ENCODE measurements at regions not wholly inside any gene's neighbourhood (a gene's known extent, or its start where the extent isn't known, plus 50 kb on each side); places are given as distances from the start of the nearest gene placed in this dataset.

- no peaks in the 10 kb centered on the region for H4K20me1 ChIP-seq (ENCODE audit: control insufficient read depth, insufficient read depth, low read length, poor library complexity, severe bottlenecking)
- Mint-ChIP-seq H3K4me3 (no peak overlapping the region), H3K27me3 (no peaks in the 10 kb centered on the region), H3K9me3 (ENCODE audit: insufficient read depth) (peaks cover 7% of the 10 kb centered on the region), H3K4me1 (no peaks in the 10 kb centered on the region), H3K27ac (no peak overlapping the region)
- H3K79me2 ChIP-seq (ENCODE audit: control insufficient read depth, insufficient read depth, low read length) = no peaks in the 10 kb centered on the region
- DNase-seq = no peak
- ChIA-PET CTCF (no interaction called here), POLR2A (no interaction called here)
- ATAC-seq (ENCODE audit: low read depth) = no peak
- no peaks in the 10 kb centered on the region for H3K36me3 ChIP-seq (replicated peaks in 1 of 2; ENCODE audit: control extremely low read depth in 1 of 2, control insufficient read depth in 1 of 2, extremely low read depth in 1 of 2, insufficient read depth in 2 of 2, low read length in 1 of 2)
- H2AFZ ChIP-seq (ENCODE audit: insufficient read depth, low read depth, low read length, poor library complexity, severe bottlenecking) = no peak overlapping the region
- intact Hi-C loops (cut with micrococcal nuclease) = no loop called here
- WGBS (ENCODE audit: insufficient coverage) = 88% methylated on average over 4 of the region's 10 CpGs
- H3K27ac ChIP-seq (ENCODE audit: low read length in 2 of 2) = no peak overlapping the region
- no peaks in the 10 kb centered on the region for H3K27me3 ChIP-seq (replicated peaks in 1 of 4; ENCODE audit: control extremely low read depth in 1 of 4, control insufficient read depth in 3 of 4, insufficient read depth in 4 of 4, low read length in 3 of 4)
- no peak overlapping the region for H3K9ac ChIP-seq (ENCODE audit: low read length)
- peaks cover 0 to 2% (median 0%) of the 10 kb centered on the region in 3 donors for H3K9me3 ChIP-seq (ENCODE audit: control extremely low read depth in 1 of 3, control insufficient read depth in 2 of 3, insufficient read depth in 1 of 3, low read length in 2 of 3)
- H3K4me3 ChIP-seq (ENCODE audit: control extremely low read depth in 1 of 5, extremely low read depth in 1 of 5, insufficient read depth in 1 of 5, low read depth in 2 of 5, low read length in 4 of 5) = no peak overlapping the region
- no peaks in the 10 kb centered on the region for H3K4me1 ChIP-seq (ENCODE audit: control insufficient read depth in 2 of 2, insufficient read depth in 2 of 2, low read length in 2 of 2)
- H3K4me2 ChIP-seq (replicated peaks; ENCODE audit: low read depth, low read length, poor library complexity, severe bottlenecking) = no peak overlapping the region
- TF ChIP-seq EZH2 (IDR thresholded peaks at IDR 0.05; ENCODE audit: borderline replicate concordance, insufficient read depth, low read depth, low read length, poor library complexity, severe bottlenecking) (no peak), CTCF (IDR thresholded peaks at IDR 0.05) (no peak)
Measured at GRCh38 chr16:80372341-80372740, 168.5 kb upstream of the DYNLRB2 start.

- TF ChIP-seq CTCF (IDR thresholded peaks at IDR 0.05) (no peak), EZH2 (IDR thresholded peaks at IDR 0.05; ENCODE audit: borderline replicate concordance, insufficient read depth, low read depth, low read length, poor library complexity, severe bottlenecking) (no peak)
- H3K9ac ChIP-seq (ENCODE audit: low read length) = no peak overlapping the region
- H3K4me2 ChIP-seq (replicated peaks; ENCODE audit: low read depth, low read length, poor library complexity, severe bottlenecking) = no peak overlapping the region
- ATAC-seq (ENCODE audit: low read depth) (no peak), DNase-seq (no peak)
- CTCF ChIA-PET = no interaction called here
- 76% methylated on average over 5 of the region's 7 CpGs for WGBS (ENCODE audit: insufficient coverage)
- Mint-ChIP-seq H3K4me3 (no peak overlapping the region), H3K27me3 (no peaks in the 10 kb centered on the region), H3K9me3 (ENCODE audit: insufficient read depth) (peaks cover 7% of the 10 kb centered on the region), H3K27ac (no peak overlapping the region), H3K4me1 (no peaks in the 10 kb centered on the region)
- POLR2A ChIA-PET = no interaction called here
- intact Hi-C loops (cut with micrococcal nuclease) = no loop called here
- H3K36me3 ChIP-seq (replicated peaks in 1 of 2; ENCODE audit: control extremely low read depth in 1 of 2, control insufficient read depth in 1 of 2, extremely low read depth in 1 of 2, insufficient read depth in 2 of 2, low read length in 1 of 2) = no peaks in the 10 kb centered on the region
- no peak overlapping the region for H3K4me3 ChIP-seq (ENCODE audit: control extremely low read depth in 1 of 5, extremely low read depth in 1 of 5, insufficient read depth in 1 of 5, low read depth in 2 of 5, low read length in 4 of 5)
- H3K79me2 ChIP-seq (ENCODE audit: control insufficient read depth, insufficient read depth, low read length) = no peaks in the 10 kb centered on the region
- H3K4me1 ChIP-seq (ENCODE audit: control insufficient read depth in 2 of 2, insufficient read depth in 2 of 2, low read length in 2 of 2) = no peaks in the 10 kb centered on the region
- no peak overlapping the region for H2AFZ ChIP-seq (ENCODE audit: insufficient read depth, low read depth, low read length, poor library complexity, severe bottlenecking)
- no peaks in the 10 kb centered on the region for H4K20me1 ChIP-seq (ENCODE audit: control insufficient read depth, insufficient read depth, low read length, poor library complexity, severe bottlenecking)
- no peak overlapping the region for H3K27ac ChIP-seq (ENCODE audit: low read length in 2 of 2)
- H3K9me3 ChIP-seq (ENCODE audit: control extremely low read depth in 1 of 3, control insufficient read depth in 2 of 3, insufficient read depth in 1 of 3, low read length in 2 of 3) = peaks cover 0 to 2% (median 0%) of the 10 kb centered on the region in 3 donors
- H3K27me3 ChIP-seq (replicated peaks in 1 of 4; ENCODE audit: control extremely low read depth in 1 of 4, control insufficient read depth in 3 of 4, insufficient read depth in 4 of 4, low read length in 3 of 4) = peaks cover 0 to 2% (median 0%) of the 10 kb centered on the region in 4 experiments
Measured at GRCh38 chr16:80369138-80369958, 171.4 kb upstream of the DYNLRB2 start.
